Cardiac fibroblast (primary cell): ENCODE measurements at regions not wholly inside any gene's neighbourhood (a gene's known extent, or its start where the extent isn't known, plus 50 kb on each side); places are given as distances from the start of the nearest gene placed in this dataset.

Experiments used
- DNase-seq, 2 donors: peaks; one replicate each; pipeline versions ENCODE4 v3.0.0 to v3.0.0-alpha.2; 2010; ENCODE audit warnings: low read depth in 2 of 2
- H3K4me3 ChIP-seq, 2 donors: replicated peaks in 1 of 2; 1 replicate in 1 of 2; 2 replicates in 1 of 2; pipeline ENCODE4 v1.5.1; 2011; ENCODE audit warnings: low read depth in 2 of 2, low read length in 2 of 2, mild to moderate bottlenecking in 2 of 2, moderate library complexity in 1 of 2
- CTCF ChIP-seq: IDR thresholded peaks from one replicate; pipeline ENCODE4 v1.5.1; 2011; ENCODE audit warnings: low read depth, mild to moderate bottlenecking, low read length, inconsistent platforms

DNA sequence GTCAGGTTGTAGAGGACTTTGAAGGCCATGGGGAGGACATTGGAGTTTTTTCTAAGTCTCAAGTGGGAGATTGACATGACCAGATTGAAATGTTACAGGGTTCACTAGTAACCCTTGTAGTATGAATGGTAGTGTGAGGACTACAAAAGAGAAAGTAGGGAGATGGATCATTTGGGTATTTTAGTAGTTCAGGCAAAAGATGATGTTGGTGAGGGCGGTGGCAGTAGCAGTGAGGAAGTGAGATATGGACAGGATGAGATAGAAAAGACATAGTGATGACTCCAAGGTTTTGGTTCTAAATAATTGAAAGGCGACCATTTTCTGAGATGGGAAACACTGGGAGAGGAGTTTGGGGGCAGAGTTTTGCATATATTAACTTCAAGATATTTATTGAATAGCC, 94.2 kb upstream of the CNTN1 start:
- no peak for DNase-seq
- H3K4me3 ChIP-seq, result no peak overlapping the region
- TF ChIP-seq CTCF, result no peak

- TF ChIP-seq CTCF, result no peak
- no peak for DNase-seq
- no peak overlapping the region for H3K4me3 ChIP-seq
Measured at GRCh38 chr12:40602562-40602961, 89.7 kb upstream of the CNTN1 start.

DNA sequence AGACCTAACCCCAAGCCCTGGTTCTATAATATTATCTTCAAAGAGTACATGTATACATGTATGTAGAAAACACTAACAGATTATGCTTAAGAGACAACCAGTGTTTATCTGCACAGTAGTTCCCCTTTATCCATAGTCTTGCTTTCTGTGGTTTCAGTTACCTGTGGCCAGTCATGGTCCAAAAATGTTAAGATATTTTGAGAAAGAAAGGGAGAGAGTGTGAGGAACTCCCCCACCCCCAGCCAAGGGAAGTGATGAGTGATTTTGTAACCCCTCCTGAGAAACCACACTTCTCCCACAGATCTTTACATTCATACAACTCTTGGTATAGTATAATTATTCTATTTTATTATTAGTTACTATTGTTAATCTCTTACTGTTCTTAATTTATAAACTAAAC, 77.3 kb upstream of the CNTN1 start:
- no peak for DNase-seq
- no peak overlapping the region for H3K4me3 ChIP-seq
- TF ChIP-seq CTCF, result no peak

DNA sequence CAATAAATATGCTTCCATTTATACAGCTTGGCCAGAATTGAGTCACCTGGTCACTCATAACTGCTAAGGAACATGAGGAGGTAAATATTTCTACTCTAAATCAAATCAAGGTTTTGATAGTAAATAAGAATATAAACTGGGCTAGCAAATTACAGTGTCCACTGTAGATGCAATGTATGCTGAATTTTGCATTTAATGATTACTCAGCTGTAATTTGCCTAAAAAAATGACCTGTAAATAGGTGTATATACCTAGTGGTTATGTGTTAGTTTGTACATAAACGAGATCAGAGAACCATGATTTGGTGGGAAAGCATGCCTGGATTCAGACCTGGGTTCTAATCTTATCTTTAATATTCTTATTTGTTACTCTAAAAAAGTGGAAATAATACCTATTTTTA, 76.6 kb upstream of the CNTN1 start:
- H3K4me3 ChIP-seq, result no peak overlapping the region
- no peak for TF ChIP-seq CTCF

DNA sequence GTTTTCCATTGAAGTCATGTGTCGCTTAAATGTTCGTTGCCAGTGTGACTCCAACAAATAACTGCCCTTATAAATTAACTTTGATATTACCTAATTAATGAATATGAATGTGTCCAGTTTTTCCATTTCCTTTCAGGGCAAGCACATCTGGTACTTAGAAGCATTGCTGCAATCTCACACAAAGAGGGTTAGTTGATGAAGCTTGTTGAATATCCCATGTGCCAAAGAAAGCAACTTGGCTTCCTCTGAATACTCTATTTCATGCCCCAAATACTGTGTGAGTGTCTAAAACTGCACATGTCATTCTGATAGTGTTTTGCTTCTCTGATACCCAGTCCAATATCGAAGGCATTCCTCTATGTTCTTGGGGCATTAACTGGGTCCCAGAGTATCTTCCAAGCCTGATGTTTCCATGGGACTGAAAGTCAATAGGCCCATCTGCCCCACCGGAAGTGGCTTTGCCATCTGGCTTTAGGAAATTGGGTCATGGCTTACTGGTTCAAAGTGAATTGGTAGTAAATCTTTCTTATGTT, 75.8 kb upstream of the CNTN1 start:
- TF ChIP-seq CTCF, result no peak
- no peak overlapping the region for H3K4me3 ChIP-seq
- DNase-seq, result no peak

More for the DNA sequence above, 76.6 kb upstream of the CNTN1 start:
- DNase-seq, result no peak

GRCh38 chr12:40618636-40619035, 73.6 kb upstream of the CNTN1 start:
- no peak overlapping the region for H3K4me3 ChIP-seq
- no peak for TF ChIP-seq CTCF
- DNase-seq, result no peak

GRCh38 chr12:40620564-40621019, 71.6 kb upstream of the CNTN1 start:
- TF ChIP-seq CTCF, result no peak
- H3K4me3 ChIP-seq, result no peak overlapping the region
- DNase-seq, result no peak
